ENCODE measurements at regions not wholly inside any gene's neighbourhood (a gene's known extent, or its start where the extent isn't known, plus 50 kb on each side); places are given as distances from the start of the nearest gene placed in this dataset.

- Histone ChIP-seq H3K36me3 (ENCODE audit: control insufficient read depth, insufficient read depth, low read length) (no peaks in the 10 kb centered on the region), H3K4me2 (ENCODE audit: insufficient read depth, low read length) (no peak overlapping the region), H3K9me3 (replicated peaks; ENCODE audit: control insufficient read depth, insufficient read depth, low read depth, low read length) (no peaks in the 10 kb centered on the region), H3K4me1 (replicated peaks in 1 of 2; ENCODE audit: control insufficient read depth in 2 of 2, insufficient read depth in 2 of 2, low read length in 2 of 2) (no peaks in the 10 kb centered on the region), H3K27ac (ENCODE audit: extremely low read depth, low read depth, low read length) (no peak overlapping the region), H2AFZ (ENCODE audit: low read depth, low read length) (no peak overlapping the region), H3K4me3 (no peak overlapping the region), H3K27me3 (ENCODE audit: control insufficient read depth in 2 of 2, insufficient read depth in 2 of 2, low read length in 2 of 2) (no peaks in the 10 kb centered on the region), H3K9ac (ENCODE audit: insufficient read depth in 1 of 2, low read depth in 2 of 2, low read length in 2 of 2) (no peak overlapping the region), H3K79me2 (ENCODE audit: control insufficient read depth, insufficient read depth, low read length) (no peaks in the 10 kb centered on the region), H3K9me1 (ENCODE audit: control insufficient read depth, insufficient read depth, low read length) (no peaks in the 10 kb centered on the region), H4K20me1 (replicated peaks; ENCODE audit: control insufficient read depth, insufficient read depth, low read length) (no peaks in the 10 kb centered on the region)
- intact Hi-C loops (cut with micrococcal nuclease) (no loop called here), in situ Hi-C loops (cut with MboI) (no loop called here)
- no TSS peak for BruUV-seq (replicated peaks)
- ChIA-PET POLR2A (no interaction called here), CTCF (ENCODE audit: low intra/inter-chr PET ratio) (no interaction called here)
- WGBS (ENCODE audit: insufficient coverage, low coverage, missing lambda C conversion rate): 0% methylated on average over 2 of the region's 2 CpGs
- no peak for DNase-seq (ENCODE audit: extremely low read depth in 1 of 4, low spot score in 3 of 4)
- ATAC-seq: no peak
- TF ChIP-seq RREB1 (CRISPR knock-in tag; IDR thresholded peaks at IDR 0.05) (no peak), CHD2 (IDR thresholded peaks at IDR 0.05; ENCODE audit: low read depth, low read length) (no peak), SNIP1 (IDR thresholded peaks at IDR 0.05; ENCODE audit: low read depth) (no peak), TARDBP (IDR thresholded peaks at IDR 0.05) (no peak)
- no peak for FAIRE-seq
These were observed 424.2 kb downstream of the NOVA1 start for GRCh38 chr14:26173581-26174110.

All from K562 (cell line).